Coronary artery (tissue), 2 donors: ENCODE measurements at regions not wholly inside any gene's neighbourhood (a gene's known extent, or its start where the extent isn't known, plus 50 kb on each side); places are given as distances from the start of the nearest gene placed in this dataset.
"Not testable (repeated sequence)": the region's sequence is repeated elsewhere in the genome, so short reads cannot be mapped to it uniquely, and the experiment has no call there.

Experiments used
- DNase-seq: peaks from one replicate; pipeline ENCODE4 v3.0.0-alpha.2; 2017; ENCODE audit warnings: low spot score
- H3K27ac ChIP-seq, 2 donors: fragments of 200-600 bp; sonication (generic); one replicate each; pipeline ENCODE4 v1.5.1; 2016 to 2019
- H3K4me3 ChIP-seq: fragments of 200-600 bp; sonication (generic); 2 replicates; pipeline ENCODE4 v1.5.1; 2016; ENCODE audit warnings: mild to moderate bottlenecking, moderate library complexity
- TF ChIP-seq, protein P1 (sequence below): fragments of 200-600 bp; sonication (generic); IDR thresholded peaks from one replicate; pipeline ENCODE4 v1.5.1; 2019; ENCODE audit warnings: antibody characterized with exemption

DNA sequence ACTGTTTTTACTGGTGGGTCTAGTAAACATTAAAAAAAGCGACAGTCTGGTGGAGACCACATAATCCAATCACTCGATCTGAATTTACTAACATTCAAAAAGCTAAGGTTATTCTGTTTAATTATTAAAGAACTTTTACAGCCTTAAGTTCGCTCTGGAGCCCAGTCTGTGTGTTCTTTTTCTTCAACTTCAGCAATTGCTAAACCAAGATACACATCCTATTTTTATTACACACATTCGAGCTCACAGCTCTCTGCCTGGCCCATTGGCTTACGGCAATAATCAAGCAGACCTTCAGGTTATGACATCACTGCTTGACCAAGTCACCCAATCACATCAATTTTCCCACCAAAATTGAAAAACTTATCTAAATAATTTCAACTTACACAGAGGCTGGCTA, 57.4 kb upstream of the PRSS16 start:
- DNase-seq, result no peak
- H3K27ac ChIP-seq, result no peak overlapping the region
- no peak overlapping the region for H3K4me3 ChIP-seq
- TF ChIP-seq, protein P1, sequence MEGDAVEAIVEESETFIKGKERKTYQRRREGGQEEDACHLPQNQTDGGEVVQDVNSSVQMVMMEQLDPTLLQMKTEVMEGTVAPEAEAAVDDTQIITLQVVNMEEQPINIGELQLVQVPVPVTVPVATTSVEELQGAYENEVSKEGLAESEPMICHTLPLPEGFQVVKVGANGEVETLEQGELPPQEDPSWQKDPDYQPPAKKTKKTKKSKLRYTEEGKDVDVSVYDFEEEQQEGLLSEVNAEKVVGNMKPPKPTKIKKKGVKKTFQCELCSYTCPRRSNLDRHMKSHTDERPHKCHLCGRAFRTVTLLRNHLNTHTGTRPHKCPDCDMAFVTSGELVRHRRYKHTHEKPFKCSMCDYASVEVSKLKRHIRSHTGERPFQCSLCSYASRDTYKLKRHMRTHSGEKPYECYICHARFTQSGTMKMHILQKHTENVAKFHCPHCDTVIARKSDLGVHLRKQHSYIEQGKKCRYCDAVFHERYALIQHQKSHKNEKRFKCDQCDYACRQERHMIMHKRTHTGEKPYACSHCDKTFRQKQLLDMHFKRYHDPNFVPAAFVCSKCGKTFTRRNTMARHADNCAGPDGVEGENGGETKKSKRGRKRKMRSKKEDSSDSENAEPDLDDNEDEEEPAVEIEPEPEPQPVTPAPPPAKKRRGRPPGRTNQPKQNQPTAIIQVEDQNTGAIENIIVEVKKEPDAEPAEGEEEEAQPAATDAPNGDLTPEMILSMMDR, result no peak

DNA sequence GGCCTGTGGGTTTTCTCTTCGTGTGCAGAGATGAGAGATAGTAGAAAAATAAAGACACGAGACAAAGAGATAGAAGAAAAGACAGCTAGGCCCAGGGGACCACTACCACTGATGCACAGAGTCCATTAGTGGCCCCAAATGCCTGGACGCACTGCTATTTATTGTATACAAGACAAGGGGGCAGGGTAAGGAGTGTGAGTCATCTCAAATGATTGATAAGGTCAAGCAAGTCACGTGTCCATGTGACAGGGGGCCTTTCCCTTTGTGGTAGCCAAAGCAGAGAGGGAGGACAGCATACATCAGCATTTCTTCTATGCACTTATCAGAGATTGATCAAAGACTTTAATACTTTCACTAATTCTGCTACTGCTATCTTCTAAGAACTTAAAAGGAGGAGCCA, 53.0 kb upstream of the PRSS16 start:
- H3K4me3 ChIP-seq, DNase-seq, H3K27ac ChIP-seq: not testable (repeated sequence)

DNA sequence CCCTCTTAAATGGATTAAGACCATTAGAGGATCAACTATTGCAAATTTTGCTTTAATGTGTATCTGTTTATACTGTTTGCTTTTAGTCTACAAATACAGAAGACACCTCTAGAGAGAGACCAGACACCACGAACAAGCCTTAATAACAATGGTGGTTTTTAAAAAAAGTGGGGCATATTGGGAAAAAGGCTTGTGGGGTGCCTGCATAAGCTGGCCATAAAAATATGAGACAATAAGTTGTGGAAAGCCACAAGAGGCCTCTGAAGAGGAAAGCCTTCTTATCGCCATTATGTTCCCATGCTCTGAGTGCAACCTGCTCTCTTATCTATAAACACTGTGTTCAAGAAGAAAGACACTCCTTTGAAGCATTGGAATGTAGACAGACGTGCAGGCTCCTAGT, 52.0 kb upstream of the PRSS16 start:
- not testable (repeated sequence) for H3K4me3 ChIP-seq, H3K27ac ChIP-seq, DNase-seq
